ENCODE measurements at regions not wholly inside any gene's neighbourhood (a gene's known extent, or its start where the extent isn't known, plus 50 kb on each side); places are given as distances from the start of the nearest gene placed in this dataset.

- Histone ChIP-seq H3K4me1 (ENCODE audit: control insufficient read depth in 1 of 2, low read depth in 2 of 2) (no peaks in the 10 kb centered on the region), H3K4me3 (no peak overlapping the region), H3K36me3 (no peaks in the 10 kb centered on the region), H3K27me3 (replicated peaks; ENCODE audit: insufficient read depth) (no peaks in the 10 kb centered on the region), H3K27ac (no peak overlapping the region), H3K9me3 (no peaks in the 10 kb centered on the region)
- ATAC-seq (ENCODE audit: insufficient number of reproducible peaks, low FRiP score, low read depth) (no peak), DNase-seq (ENCODE audit: low spot score) (no peak)
- TF ChIP-seq CTCF (IDR thresholded peaks at IDR 0.05) = no peak
These were observed 1888.6 kb downstream of the MRPL39 start for GRCh38 chr21:23718446-23719285.

GRCh38 chr21:23712166-23712565, 1895.1 kb downstream of the MRPL39 start:
- ATAC-seq (ENCODE audit: insufficient number of reproducible peaks, low FRiP score, low read depth) (no peak), DNase-seq (ENCODE audit: low spot score) (no peak)
- Histone ChIP-seq H3K4me1 (ENCODE audit: control insufficient read depth in 1 of 2, low read depth in 2 of 2) (no peaks in the 10 kb centered on the region), H3K27me3 (replicated peaks; ENCODE audit: insufficient read depth) (no peaks in the 10 kb centered on the region), H3K4me3 (no peak overlapping the region), H3K9me3 (no peaks in the 10 kb centered on the region), H3K36me3 (no peaks in the 10 kb centered on the region), H3K27ac (no peak overlapping the region)
- TF ChIP-seq CTCF (IDR thresholded peaks at IDR 0.05) = no peak

GRCh38 chr21:23706431-23706830, 1900.8 kb downstream of the MRPL39 start:
- Histone ChIP-seq H3K27me3 (replicated peaks; ENCODE audit: insufficient read depth) (no peaks in the 10 kb centered on the region), H3K4me3 (no peak overlapping the region), H3K9me3 (no peaks in the 10 kb centered on the region), H3K4me1 (ENCODE audit: control insufficient read depth in 1 of 2, low read depth in 2 of 2) (no peaks in the 10 kb centered on the region), H3K27ac (no peak overlapping the region), H3K36me3 (no peaks in the 10 kb centered on the region)
- ATAC-seq (ENCODE audit: insufficient number of reproducible peaks, low FRiP score, low read depth) (no peak), DNase-seq (ENCODE audit: low spot score) (no peak)
- no peak for TF ChIP-seq CTCF (IDR thresholded peaks at IDR 0.05)

- no peak for DNase-seq (ENCODE audit: low spot score)
- peaks cover 3% of the 10 kb centered on the region for H3K9me3 ChIP-seq
- H3K27me3 ChIP-seq (replicated peaks; ENCODE audit: insufficient read depth) = no peaks in the 10 kb centered on the region
- no peak overlapping the region for H3K27ac ChIP-seq
- no peak for TF ChIP-seq CTCF (IDR thresholded peaks at IDR 0.05)
- H3K36me3 ChIP-seq = no peaks in the 10 kb centered on the region
- ATAC-seq (ENCODE audit: insufficient number of reproducible peaks, low FRiP score, low read depth) = no peak
- no peaks in the 10 kb centered on the region for H3K4me1 ChIP-seq (ENCODE audit: control insufficient read depth in 1 of 2, low read depth in 2 of 2)
- no peak overlapping the region for H3K4me3 ChIP-seq
These were observed 1907.9 kb downstream of the MRPL39 start for GRCh38 chr21:23699402-23699801.

- Histone ChIP-seq H3K36me3 (no peaks in the 10 kb centered on the region), H3K27ac (no peak overlapping the region), H3K27me3 (replicated peaks; ENCODE audit: insufficient read depth) (no peaks in the 10 kb centered on the region), H3K4me1 (ENCODE audit: control insufficient read depth in 1 of 2, low read depth in 2 of 2) (no peaks in the 10 kb centered on the region), H3K4me3 (no peak overlapping the region), H3K9me3 (peaks cover 3% of the 10 kb centered on the region)
- DNase-seq (ENCODE audit: low spot score) (no peak), ATAC-seq (ENCODE audit: insufficient number of reproducible peaks, low FRiP score, low read depth) (no peak)
- no peak for TF ChIP-seq CTCF (IDR thresholded peaks at IDR 0.05)
These were observed 1908.7 kb downstream of the MRPL39 start for GRCh38 chr21:23698619-23699018.
